Heart right ventricle (tissue), 16 donors: ENCODE measurements at regions not wholly inside any gene's neighbourhood (a gene's known extent, or its start where the extent isn't known, plus 50 kb on each side); places are given as distances from the start of the nearest gene placed in this dataset.

Source experiments
- ATAC-seq, 8 donors: fragments of 200-7000 bp; cut with Tn5 transposase; one replicate each; pipeline ENCODE4 v1.9.1; 2020; ENCODE audit warnings: mild to moderate bottlenecking in 8 of 8, moderate library complexity in 8 of 8, moderate number of reproducible peaks in 1 of 8
- DNase-seq, 2 donors: peaks; one replicate each; pipeline ENCODE4 v3.0.0-alpha.2; 2020
- H3K27ac ChIP-seq, 10 donors: fragments of 200-600 bp; sonication (generic) in 2 of 10; one replicate each; pipeline versions ENCODE4 v1.5.0 to v1.8.0; 2020 to 2022; ENCODE audit warnings: mild to moderate bottlenecking in 3 of 10
- H3K27me3 ChIP-seq, 7 donors: fragments of 200-600 bp; one replicate each; pipeline ENCODE4 v1.8.0; 2021 to 2022; ENCODE audit warnings: mild to moderate bottlenecking in 2 of 7
- H3K36me3 ChIP-seq, 9 donors: fragments of 200-600 bp; sonication (generic) in 1 of 9; one replicate each; pipeline versions ENCODE4 v1.5.0 to v1.8.0; 2020 to 2022; ENCODE audit warnings: mild to moderate bottlenecking in 2 of 9
- H3K4me1 ChIP-seq, 9 donors: fragments of 200-600 bp; sonication (generic) in 1 of 9; one replicate each; pipeline versions ENCODE4 v1.5.0 to v1.8.0; 2020 to 2022; ENCODE audit warnings: mild to moderate bottlenecking in 4 of 9
- H3K4me3 ChIP-seq, 10 donors: fragments of 200-600 bp; sonication (generic) in 2 of 10; one replicate each; pipeline versions ENCODE4 v1.5.0 to v1.8.0; 2020 to 2022; ENCODE audit warnings: mild to moderate bottlenecking in 7 of 10, moderate library complexity in 2 of 10
- H3K9me3 ChIP-seq, 11 donors: fragments of 200-600 bp in 10 of 11; sonication (generic) in 2 of 11; one replicate each; pipeline versions ENCODE4 v1.5.0 to v1.8.0; 2013 to 2022; ENCODE audit warnings: mild to moderate bottlenecking in 2 of 11, control low read depth in 1 of 11, moderate library complexity in 1 of 11
- WGBS, 2 donors: extraction: QIAGEN DNeasy Blood & Tissue Kit; methylation state at CpG; one replicate each; pipeline ENCODE4 v1.1.7; 2013; ENCODE audit warnings: inconsistent platforms in 1 of 2; 5-methylcytosine and 5-hydroxymethylcytosine counted together
- intact Hi-C, 10 donors: fragments of 100-400 bp; cut with DNase I; formaldehyde crosslinking; loops; one replicate each; pipeline versions ENCODE4 v1.11.1 to v1.14.2; 2022
- TF ChIP-seq, protein P1 (sequence below), 9 donors: fragments of 200-600 bp; sonication (generic) in 2 of 9; IDR thresholded peaks; one replicate each; pipeline versions ENCODE4 v1.5.0 to v1.8.0; 2021 to 2022; ENCODE audit warnings: antibody characterized with exemption in 9 of 9, mild to moderate bottlenecking in 5 of 9, moderate library complexity in 1 of 9
- donor health status: Arrhythmogenic right ventricular cardiomyopathy.
- donor health status: ischemic (EF 13 %, LVEDD 7.1; RV severe dilation, severe dysfunction).
- donor health status: healthy with polysubstance abuse.
- donor health status: DM: no; HTN: yes; CAD: no.
- donor health status: DM: no; HTN: no; CAD: no.
- donor health status: ischemic (EF 25% LVEDD 6.9; RV normal size, moderate dysfunction).
- donor health status: ischemic (EF 25% LVEDD 5.7; RV mildly dilated, moderate dysfunction).
- donor health status: healthy.
- donor health status: DM: yes; HTN: yes; CAD: no.
- donor health status: Ischemic cardiomyopathy.
- donor health status: ischemic (EF 35%, LVEDD 5.7; RV mildly dilated, moderate dysfunction).
- donor health status: nonischemic (EF 11% LVEDD 7.7; RV severe dilation, severe dysfunction).
- donor health status: DM: yes; HTN: yes; CAD: no.
- donor health status: PGD.
- donor health status: ischemic (EF 29% LVEDD 5.4; RV normal size, mild dysfunction).
- donor health status: nonischemic (EF 23%, LVEDD 6.1; RV moderate dilation, normal function).

DNA sequence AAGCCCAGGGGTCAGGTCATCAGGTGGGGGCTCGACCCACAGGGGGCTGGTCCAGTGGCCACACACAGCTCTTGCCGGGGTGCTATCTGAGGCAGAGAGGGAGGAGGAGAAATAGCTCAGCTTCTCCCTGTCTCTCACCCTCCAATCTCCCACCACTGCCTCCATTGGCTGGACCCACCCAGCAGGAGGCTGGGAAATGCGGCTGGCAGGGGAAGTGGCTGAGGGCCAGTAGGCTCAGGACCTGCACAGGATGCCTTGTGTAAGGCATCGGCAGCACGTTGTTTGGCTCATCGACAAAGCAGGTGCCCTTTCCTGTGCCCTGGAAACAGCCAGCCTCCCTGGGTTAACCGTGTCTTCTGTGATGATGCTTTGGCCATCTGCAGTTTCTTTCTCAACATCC is 58.8 kb upstream of the SLC24A4 start:
- ATAC-seq (peak in 1 of 8 donors; percentile 22), DNase-seq (no peak)
- TF ChIP-seq, protein P1, sequence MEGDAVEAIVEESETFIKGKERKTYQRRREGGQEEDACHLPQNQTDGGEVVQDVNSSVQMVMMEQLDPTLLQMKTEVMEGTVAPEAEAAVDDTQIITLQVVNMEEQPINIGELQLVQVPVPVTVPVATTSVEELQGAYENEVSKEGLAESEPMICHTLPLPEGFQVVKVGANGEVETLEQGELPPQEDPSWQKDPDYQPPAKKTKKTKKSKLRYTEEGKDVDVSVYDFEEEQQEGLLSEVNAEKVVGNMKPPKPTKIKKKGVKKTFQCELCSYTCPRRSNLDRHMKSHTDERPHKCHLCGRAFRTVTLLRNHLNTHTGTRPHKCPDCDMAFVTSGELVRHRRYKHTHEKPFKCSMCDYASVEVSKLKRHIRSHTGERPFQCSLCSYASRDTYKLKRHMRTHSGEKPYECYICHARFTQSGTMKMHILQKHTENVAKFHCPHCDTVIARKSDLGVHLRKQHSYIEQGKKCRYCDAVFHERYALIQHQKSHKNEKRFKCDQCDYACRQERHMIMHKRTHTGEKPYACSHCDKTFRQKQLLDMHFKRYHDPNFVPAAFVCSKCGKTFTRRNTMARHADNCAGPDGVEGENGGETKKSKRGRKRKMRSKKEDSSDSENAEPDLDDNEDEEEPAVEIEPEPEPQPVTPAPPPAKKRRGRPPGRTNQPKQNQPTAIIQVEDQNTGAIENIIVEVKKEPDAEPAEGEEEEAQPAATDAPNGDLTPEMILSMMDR (IDR thresholded peaks at IDR 0.05), result no peak
- no peaks in the 10 kb centered on the region for H3K9me3 ChIP-seq
- intact Hi-C loops, result loop anchor here in 1 of 10 donors (5.0 kb wide), 1 partner anchor 393 kb away; no protein-coding TSS in a partner anchor
- H3K27me3 ChIP-seq, result peaks cover 0 to 4% (median 0%) of the 10 kb centered on the region in 7 donors
- no peak overlapping the region for H3K4me3 ChIP-seq
- H3K27ac ChIP-seq, result peak overlapping the region in 1 of 10 donors; percentile 37
- WGBS, 2 donors, result 42 to 48% methylated on average over 7 of the region's 7 CpGs
- H3K36me3 ChIP-seq, result no peaks in the 10 kb centered on the region
- H3K4me1 ChIP-seq, result peaks cover 0 to 25% (median 0%) of the 10 kb centered on the region in 9 donors

DNA sequence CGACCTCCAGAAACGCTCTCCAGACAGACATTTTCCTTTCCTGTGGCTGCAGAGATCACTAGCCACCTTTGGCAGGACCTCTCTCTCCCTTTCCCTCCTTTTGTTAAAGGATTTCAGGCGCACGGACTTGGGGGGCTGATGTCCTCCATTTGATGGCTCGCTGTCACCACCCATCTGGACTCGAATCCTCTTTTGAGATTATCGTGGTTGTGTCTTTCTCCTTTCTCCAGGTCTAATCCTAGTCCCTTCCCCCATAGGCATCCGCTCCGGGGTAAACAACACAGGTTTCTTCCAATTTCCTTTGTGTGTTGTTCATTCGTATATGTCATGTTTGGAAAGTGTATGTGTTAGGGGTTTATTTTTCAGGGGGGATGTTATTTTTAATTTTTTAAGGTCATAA is 56.7 kb upstream of the SLC24A4 start:
- DNase-seq, result no peak
- ATAC-seq, result no peak
- Histone ChIP-seq H3K27me3 (peaks cover 0 to 4% (median 0%) of the 10 kb centered on the region in 7 donors), H3K9me3 (no peaks in the 10 kb centered on the region), H3K4me1 (peaks cover 0 to 11% (median 0%) of the 10 kb centered on the region in 9 donors), H3K36me3 (no peaks in the 10 kb centered on the region), H3K4me3 (no peak overlapping the region), H3K27ac (no peak overlapping the region)
- WGBS, 2 donors, result 74% methylated on average over 10 of the region's 10 CpGs
- TF ChIP-seq, protein P1 (IDR thresholded peaks at IDR 0.05), result no peak
- intact Hi-C loops, result no loop called here
